GM13976 (cell line): ENCODE measurements at regions not wholly inside any gene's neighbourhood (a gene's known extent, or its start where the extent isn't known, plus 50 kb on each side); places are given as distances from the start of the nearest gene placed in this dataset.

ENCODE experiments used
- DNase-seq: peaks from one replicate; pipeline ENCODE4 v3.0.0; 2012; ENCODE audit warnings: low spot score
- CTCF ChIP-seq: IDR thresholded peaks from 2 replicates; pipeline ENCODE4 v1.5.1; 2012; ENCODE audit warnings: borderline replicate concordance, mild to moderate bottlenecking; ENCODE audit not compliant: insufficient read depth; ENCODE audit errors: extremely low read depth, missing control alignments, control extremely low read depth
- in situ Hi-C: fragments of 300-500 bp; cut with MboI; formaldehyde crosslinking; loops from one replicate; pipeline ENCODE4 v1.12.0; 2022; ENCODE audit warnings: low sequenced_read_pairs, mixed read lengths, inconsistent platforms; ENCODE audit not compliant: unreplicated experiment

- TF ChIP-seq CTCF: no peak
- DNase-seq: no peak
- in situ Hi-C loops: no loop called here
Measured at GRCh38 chr2:34317797-34318196, 718.7 kb upstream of the FAM98A start.

GRCh38 chr2:34316788-34317187, 717.7 kb upstream of the FAM98A start:
- TF ChIP-seq CTCF: no peak
- no peak for DNase-seq
- in situ Hi-C loops: no loop called here

- in situ Hi-C loops: no loop called here
- no peak for DNase-seq
- no peak for TF ChIP-seq CTCF
Measured at GRCh38 chr2:34311816-34312215, 712.7 kb upstream of the FAM98A start.

GRCh38 chr2:34308140-34308539, 709.0 kb upstream of the FAM98A start:
- no peak for TF ChIP-seq CTCF
- DNase-seq: no peak
- in situ Hi-C loops: no loop called here

GRCh38 chr2:34307636-34308035, 708.5 kb upstream of the FAM98A start:
- no peak for DNase-seq
- in situ Hi-C loops: no loop called here
- no peak for TF ChIP-seq CTCF

GRCh38 chr2:34306745-34307144, 707.6 kb upstream of the FAM98A start:
- DNase-seq: no peak
- in situ Hi-C loops: no loop called here
- TF ChIP-seq CTCF: no peak

GRCh38 chr2:34305587-34305986, 706.5 kb upstream of the FAM98A start:
- no peak for TF ChIP-seq CTCF
- DNase-seq: no peak
- in situ Hi-C loops: no loop called here
